GM12874 (cell line): ENCODE measurements at regions not wholly inside any gene's neighbourhood (a gene's known extent, or its start where the extent isn't known, plus 50 kb on each side); places are given as distances from the start of the nearest gene placed in this dataset.
A peak's percentile ranks its signal among the peaks of the same experiment; 100 is the strongest.

Experiments used
- CTCF ChIP-seq: IDR thresholded peaks from 2 replicates; pipeline ENCODE4 v1.5.1; 2011; ENCODE audit warnings: low read depth, mild to moderate bottlenecking, control low read depth, low read length, moderate library complexity; ENCODE audit not compliant: insufficient read depth

- no peak for TF ChIP-seq CTCF
These were observed 77.6 kb upstream of the NID2 start for GRCh38 chr14:52146504-52146903.

GRCh38 chr14:52142504-52142903, 73.6 kb upstream of the NID2 start:
- TF ChIP-seq CTCF, result no peak

- TF ChIP-seq CTCF, result peak; percentile 25; the same call in 1 of the 2 replicates
These were observed 62.9 kb upstream of the NID2 start for GRCh38 chr14:52131640-52132320.

- no peak for TF ChIP-seq CTCF
These were observed 60.9 kb upstream of the NID2 start for GRCh38 chr14:52129721-52130120.

- TF ChIP-seq CTCF, result no peak
These were observed 57.0 kb upstream of the NID2 start for GRCh38 chr14:52125885-52126284.

GRCh38 chr14:52124791-52125684, 56.2 kb upstream of the NID2 start:
- TF ChIP-seq CTCF, result no peak

GRCh38 chr14:52121441-52121840, 52.6 kb upstream of the NID2 start:
- no peak for TF ChIP-seq CTCF
